ENCODE measurements at regions not wholly inside any gene's neighbourhood (a gene's known extent, or its start where the extent isn't known, plus 50 kb on each side); places are given as distances from the start of the nearest gene placed in this dataset.

- no peak for TF ChIP-seq POLR2AphosphoS5 (IDR thresholded peaks at IDR 0.05; ENCODE audit: low read depth, low read length)
- no peak for TF ChIP-seq POLR2A (IDR thresholded peaks at IDR 0.05; ENCODE audit: low read depth, low read length)
These were observed 370.5 kb downstream of the ACTR3B start for GRCh38 chr7:153130052-153130451.
